ENCODE measurements at regions not wholly inside any gene's neighbourhood (a gene's known extent, or its start where the extent isn't known, plus 50 kb on each side); places are given as distances from the start of the nearest gene placed in this dataset.

DNA sequence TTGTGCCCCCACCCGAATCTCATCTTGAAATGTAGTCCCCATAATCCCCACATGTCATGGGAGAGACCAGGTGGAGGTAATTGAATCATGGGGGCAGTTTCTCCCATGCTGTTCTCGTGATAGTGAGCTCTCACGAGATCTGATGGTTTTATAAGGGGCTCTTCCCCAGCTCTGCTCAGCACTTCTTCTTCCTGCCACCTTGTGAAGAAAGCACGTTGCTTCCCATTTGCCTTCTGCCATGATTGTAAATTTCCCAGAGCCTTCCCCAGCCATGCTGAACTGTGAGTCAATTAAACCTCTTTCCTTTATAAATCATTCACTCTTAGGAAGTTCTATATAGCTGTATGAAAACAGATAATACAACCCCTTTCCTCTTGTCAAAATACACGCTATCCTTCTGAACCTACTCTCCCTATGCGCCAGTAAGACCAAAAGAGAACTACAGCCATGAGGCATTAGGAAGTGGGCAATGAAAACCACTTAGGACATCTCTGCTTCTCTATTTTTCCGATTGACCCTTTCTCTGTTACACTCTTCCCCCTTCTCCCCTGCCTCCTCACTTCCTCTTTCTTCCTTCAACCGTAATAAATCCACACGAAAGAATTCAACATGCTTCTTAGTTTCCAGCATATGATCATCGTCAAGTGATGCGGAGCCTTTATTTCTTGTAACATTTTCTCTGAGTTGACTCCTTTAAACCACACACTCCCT lies 101.2 kb upstream of the WDR11 start:
- TF ChIP-seq, protein P1, sequence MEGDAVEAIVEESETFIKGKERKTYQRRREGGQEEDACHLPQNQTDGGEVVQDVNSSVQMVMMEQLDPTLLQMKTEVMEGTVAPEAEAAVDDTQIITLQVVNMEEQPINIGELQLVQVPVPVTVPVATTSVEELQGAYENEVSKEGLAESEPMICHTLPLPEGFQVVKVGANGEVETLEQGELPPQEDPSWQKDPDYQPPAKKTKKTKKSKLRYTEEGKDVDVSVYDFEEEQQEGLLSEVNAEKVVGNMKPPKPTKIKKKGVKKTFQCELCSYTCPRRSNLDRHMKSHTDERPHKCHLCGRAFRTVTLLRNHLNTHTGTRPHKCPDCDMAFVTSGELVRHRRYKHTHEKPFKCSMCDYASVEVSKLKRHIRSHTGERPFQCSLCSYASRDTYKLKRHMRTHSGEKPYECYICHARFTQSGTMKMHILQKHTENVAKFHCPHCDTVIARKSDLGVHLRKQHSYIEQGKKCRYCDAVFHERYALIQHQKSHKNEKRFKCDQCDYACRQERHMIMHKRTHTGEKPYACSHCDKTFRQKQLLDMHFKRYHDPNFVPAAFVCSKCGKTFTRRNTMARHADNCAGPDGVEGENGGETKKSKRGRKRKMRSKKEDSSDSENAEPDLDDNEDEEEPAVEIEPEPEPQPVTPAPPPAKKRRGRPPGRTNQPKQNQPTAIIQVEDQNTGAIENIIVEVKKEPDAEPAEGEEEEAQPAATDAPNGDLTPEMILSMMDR (IDR thresholded peaks at IDR 0.05; ENCODE audit: low read length): no peak
- TF ChIP-seq EZH2phosphoT487 (IDR thresholded peaks at IDR 0.05; ENCODE audit: low read length): no peak
